UCSD-AML1 (cell line): ENCODE measurements at regions not wholly inside any gene's neighbourhood (a gene's known extent, or its start where the extent isn't known, plus 50 kb on each side); places are given as distances from the start of the nearest gene placed in this dataset.
"Not testable (repeated sequence)": the region's sequence is repeated elsewhere in the genome, so short reads cannot be mapped to it uniquely, and the experiment has no call there.

ENCODE experiments used
- DNase-seq: peaks from one replicate; lab custom pipeline; 2025; ENCODE audit not compliant: unreplicated experiment; lab: John Stamatoyannopoulos, UW

- no peak for DNase-seq
These were observed 138.4 kb upstream of the IGFBP3 start for GRCh38 chr7:46059308-46060020.

DNA sequence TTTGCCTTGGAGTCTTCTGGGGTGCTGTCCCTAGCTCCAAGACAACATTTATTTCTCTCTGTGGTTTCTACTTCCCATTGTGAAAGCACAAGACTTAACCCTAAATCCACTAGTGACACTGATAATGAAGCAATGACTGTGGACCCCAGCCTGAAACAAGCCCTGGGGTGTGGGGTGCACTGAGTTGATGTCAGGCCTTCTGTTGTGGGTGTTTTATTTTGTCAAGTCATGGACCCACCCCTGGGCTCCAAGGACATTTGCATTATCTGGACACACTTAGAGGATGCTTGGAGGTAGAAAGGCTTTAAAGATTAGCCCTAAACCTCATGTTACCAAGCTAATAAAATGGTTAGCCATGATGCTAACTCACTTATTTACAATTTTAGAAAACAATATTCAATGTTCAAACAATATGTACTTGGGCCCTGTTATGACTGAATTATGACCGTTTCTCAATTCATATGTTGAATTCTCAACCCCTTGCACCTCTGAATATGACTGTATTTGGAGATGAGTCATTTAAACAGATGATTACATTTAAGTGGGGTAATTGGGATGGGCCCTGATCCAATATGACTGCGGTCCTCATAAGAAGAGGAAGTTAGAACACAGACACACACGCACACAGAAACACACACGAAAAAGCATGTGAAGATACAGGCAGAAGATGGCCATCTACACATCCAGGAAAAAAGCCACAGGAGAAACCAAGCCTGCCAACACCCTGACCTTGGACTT, 137.2 kb upstream of the IGFBP3 start:
- DNase-seq: no peak

DNA sequence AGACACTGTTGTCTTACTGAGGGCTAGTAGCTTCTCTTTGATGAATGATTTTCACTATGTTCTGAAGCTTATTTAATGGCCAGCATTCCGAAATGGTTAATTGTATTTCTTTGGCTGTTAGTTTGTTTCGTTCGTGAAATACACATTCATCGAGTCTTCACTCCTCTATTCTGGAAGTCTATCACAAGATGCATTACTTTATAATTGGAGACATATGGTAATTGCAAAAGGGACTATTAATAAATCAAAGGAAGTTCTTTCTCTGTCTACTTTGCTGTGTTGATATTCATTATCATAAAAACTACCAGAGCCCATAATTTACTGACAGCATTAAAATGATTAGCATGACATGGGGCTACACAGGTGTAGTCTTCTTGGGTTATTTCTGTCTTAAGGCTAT, 133.8 kb upstream of the IGFBP3 start:
- DNase-seq: no peak

DNA sequence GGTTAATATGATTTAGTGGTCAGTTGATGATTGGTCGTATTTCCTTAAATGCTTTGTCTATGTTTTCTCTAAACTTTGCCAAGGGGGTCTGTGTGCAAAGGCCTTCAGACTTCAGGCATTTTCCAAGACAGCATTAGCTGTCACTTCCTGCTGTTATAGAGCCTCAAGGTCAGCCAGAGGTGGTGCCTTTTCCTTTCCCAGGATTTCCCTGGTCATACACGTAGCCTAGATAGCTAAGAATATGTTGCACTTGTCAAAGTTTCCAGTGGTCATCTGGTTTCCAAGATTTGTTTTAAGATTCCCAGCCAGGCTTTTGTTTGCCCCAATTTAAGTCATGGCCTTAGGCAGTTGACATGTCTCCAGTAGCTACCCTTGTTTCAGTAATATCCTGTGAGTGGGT, 133.2 kb upstream of the IGFBP3 start:
- no peak for DNase-seq

DNA sequence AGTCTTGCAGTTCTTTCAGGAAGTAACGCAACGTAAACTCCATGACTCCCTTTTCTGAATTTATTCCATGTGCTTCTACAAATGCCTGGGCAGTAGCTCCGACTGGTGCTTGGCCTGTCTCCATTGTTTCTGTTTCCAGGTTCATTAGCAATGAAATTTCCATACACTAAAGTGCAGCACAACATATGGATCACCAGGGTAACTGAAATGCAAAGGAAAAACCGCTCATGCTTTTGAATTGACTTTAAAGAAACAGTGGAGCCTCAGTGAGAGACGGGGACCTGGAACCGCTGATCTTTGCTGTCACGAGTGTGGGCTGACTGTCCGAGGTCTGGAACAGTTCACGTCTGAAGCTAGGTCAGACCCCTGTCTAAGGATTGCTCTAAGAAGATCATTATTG, 126.5 kb upstream of the IGFBP3 start:
- DNase-seq: no peak

DNA sequence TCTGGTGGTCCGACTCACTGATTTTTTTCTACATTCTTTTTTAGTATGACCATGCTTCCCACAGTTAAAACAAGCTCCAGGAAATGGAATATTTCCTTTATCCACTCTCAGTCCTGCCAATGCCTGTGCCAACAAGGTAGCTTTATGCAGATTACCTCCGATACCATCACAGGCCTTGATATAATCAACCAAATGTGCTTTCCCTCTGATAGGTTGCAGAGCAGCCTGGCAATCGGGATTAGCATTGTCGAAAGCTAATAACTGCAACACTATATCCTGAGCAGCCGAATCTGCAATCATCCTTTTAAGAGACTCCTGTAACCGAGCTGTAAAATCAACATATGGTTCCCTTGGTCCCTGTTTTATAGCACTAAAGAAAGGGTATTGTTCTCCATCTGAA, 122.3 kb upstream of the IGFBP3 start:
- DNase-seq: not testable (repeated sequence)

DNA sequence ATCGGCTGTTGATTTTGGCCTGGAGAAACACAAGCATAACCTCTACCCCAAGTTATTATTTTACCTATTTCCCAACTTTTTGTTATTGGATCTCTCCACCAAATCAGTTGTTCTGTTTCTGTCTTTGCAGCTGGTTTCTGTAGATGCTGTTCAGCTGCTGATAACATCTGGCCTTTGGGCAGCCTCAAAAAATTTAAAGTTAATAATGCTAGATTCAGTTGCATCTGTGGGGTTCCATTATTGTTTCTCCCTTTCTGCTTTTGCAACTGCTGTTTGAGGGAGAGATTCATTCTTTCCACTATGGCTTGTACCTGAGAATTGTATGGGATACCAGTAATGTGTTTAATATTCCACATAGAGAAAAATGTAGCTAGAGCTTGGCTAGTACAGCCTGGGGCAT, 118.7 kb upstream of the IGFBP3 start:
- DNase-seq: not testable (repeated sequence)

DNA sequence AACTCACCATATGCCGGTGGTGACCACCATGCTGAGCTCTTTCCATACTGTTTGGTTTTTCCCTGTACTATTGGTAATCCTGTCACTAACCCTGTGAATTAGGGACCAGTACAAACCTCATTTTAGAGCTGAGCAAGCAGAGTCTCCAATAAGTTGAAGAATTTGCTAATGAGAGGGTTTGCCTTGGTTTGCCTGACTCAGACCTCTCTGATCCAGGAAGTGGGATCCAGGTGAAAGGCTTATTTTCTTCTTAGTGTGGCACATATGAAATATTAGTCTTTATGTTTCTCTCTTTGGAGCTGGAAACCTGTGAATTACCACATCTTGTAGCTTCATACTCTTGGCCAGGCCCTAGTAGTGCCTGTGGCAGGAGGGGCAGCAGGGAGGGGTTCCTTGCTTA, 114.1 kb upstream of the IGFBP3 start:
- no peak for DNase-seq

DNA sequence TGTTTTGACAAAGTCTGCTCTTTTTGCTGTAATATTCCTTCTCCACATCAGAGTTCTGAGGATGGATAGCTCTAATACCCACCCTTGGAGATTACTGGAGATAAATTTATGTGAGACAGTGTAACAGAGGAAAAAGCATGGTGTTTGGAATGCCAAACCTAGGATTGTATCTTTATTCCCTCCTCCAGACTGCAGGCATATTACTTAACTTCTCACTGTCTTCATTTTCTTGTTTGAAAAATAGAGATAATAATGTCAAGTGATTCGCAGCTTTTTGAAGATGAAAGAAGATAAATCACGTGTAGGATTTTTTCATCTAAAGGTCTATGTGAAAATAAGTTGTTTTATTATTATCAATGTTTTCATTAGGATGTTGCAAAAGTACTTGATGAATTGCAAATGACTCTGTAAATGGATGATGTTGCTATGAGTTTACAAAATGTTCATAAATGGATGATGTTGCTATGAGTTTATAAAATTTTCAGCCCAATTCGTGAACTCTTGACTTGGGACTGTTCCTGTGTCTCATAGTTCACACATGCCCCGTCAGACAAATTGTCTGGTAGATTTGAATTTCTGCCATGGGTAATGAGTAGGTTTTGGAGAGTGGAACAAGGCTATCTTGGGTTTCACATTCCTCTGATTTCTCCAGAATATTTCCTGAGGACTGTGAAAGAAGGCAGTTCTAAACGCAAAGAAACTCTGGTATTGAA, 113.1 kb upstream of the IGFBP3 start:
- DNase-seq: no peak

GRCh38 chr7:46033592-46033991, 112.5 kb upstream of the IGFBP3 start:
- no peak for DNase-seq

- DNase-seq: no peak
These were observed 111.9 kb upstream of the IGFBP3 start for GRCh38 chr7:46032942-46033341.

DNA sequence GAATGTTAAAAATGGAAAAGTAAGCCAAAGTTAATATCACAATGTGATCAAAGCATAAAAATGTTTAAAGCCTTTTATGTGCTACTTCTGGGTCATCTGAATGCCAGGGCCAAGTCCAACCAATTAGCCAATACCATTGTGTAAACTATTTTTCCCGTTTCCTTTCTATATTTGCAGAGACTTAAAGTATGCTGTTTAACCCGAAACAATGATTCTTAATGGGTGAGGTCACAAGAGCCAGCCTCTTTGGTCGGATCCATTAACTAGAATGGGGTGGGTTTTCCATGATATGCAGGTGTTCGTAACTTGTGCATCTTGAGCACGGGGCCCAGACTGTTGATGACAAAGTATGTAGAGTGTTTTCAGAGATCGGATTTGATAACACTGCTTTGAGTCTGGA, 111.3 kb upstream of the IGFBP3 start:
- no peak for DNase-seq

DNA sequence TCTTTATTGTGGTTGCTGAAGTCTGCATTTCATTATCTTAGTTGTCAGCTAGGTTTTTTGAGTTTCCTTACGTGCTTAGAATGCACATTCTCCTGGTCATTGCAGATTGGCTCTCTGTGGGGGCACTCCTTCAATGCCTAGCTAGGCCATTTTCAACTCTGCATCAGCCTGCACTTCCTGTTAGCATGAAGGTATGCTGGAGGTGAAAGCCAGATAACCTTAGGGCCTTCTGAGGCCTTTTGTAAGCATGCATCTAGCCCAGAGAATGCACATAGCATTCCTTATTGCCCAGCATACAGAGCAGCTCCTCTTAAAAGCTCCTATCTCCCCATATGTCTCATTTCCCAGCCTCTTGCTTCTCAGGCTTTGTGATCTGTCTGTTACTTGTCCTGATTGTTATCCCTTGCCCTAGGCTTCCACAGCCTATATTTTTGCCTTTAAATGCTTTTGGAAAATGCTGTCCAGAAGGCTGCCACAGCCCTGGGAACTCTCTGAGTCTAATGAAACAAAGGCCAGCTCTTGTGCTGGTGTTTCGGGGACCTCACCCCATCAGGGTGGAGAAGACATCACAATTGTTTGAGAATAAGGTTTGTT, 108.1 kb upstream of the IGFBP3 start:
- DNase-seq: no peak

DNA sequence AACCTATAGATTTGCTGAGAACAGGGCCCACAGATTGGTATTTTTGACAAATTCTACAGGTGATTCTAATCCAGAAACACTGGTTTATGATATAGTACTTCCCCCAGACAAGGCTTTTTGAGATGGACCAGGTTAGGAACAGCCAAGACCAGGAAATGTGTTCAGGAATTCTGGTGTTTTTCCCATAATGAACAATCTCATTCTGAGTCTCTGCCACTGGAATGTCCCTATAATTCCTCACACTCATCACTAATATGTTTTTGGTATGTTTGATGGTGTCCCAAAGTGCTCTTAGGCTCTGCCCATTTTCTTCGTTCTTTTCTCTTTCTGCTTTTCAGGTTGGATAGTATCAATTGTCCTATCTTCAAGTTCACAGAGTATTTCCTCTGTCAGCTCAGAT, 107.2 kb upstream of the IGFBP3 start:
- no peak for DNase-seq

DNA sequence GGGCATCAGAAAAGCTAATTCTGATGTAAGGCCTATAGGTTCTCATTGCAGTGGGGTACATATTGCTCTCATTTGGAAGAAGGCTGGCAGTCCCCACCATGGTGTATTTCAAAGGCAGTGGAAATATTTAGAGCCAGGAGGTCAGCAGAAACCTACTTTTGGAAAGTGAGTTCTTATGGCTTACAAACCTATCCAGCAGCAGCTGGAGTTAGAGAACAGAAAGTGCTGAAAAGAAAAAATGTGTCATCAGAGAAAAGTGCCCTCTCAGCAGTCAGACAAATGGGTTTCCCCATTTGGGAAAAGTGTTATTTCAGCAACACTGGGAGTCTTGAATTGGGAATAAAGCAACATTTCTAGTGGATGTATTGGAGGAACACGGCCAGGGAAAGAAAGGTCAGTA, 105.7 kb upstream of the IGFBP3 start:
- no peak for DNase-seq

DNA sequence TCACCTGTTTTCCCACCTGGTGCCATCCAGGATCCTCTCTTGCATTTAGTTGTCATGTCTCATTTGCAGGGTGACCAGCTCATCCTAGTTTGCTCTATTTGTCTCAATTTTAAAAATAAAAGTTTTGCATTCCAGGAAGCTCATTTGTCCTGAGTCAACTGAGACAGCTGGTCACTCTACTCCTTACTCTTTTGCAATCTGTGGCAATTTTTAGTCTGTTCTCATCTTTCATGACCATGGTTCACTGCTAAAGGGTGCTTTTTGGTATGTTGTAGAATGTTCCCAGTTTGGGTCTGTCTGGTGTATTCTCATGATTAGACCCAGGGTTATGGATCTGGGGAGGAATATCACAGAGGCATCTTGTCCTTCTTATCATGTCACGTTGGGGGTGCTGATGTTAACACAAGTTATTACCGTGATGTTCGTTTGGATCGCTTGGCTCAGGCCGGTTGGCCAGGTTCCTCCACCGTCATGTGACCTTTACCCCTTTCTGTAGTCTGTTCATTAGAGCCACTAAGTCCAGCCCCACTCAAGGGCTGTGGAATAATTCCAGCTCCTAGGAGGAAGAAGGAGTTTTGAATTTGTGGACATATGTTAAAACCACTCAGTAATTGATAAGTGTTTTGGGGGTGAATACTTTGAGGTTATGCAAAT, 103.3 kb upstream of the IGFBP3 start:
- no peak for DNase-seq

DNA sequence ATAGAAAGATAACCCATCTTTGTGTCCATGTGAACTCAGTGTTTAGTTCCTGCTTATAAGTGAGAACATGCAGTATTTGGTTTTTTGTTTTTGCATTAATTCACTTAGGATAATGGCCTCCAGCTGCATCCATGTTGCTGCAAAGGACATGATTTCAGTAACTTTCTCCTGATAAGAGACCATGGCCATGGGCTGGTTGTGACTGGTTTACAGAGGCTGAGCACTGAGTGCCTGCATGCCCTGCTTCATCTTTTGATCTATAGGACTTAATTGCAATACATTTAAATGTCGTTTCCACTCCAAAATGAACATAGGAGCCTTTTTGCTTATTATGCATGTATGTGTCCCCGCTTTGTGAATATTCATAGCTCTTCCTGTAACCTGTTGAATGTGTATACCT, 101.3 kb upstream of the IGFBP3 start:
- no peak for DNase-seq

- DNase-seq: no peak
These were observed 94.2 kb upstream of the IGFBP3 start for GRCh38 chr7:46015107-46015868.

- DNase-seq: no peak
These were observed 90.4 kb upstream of the IGFBP3 start for GRCh38 chr7:46011501-46011900.

DNA sequence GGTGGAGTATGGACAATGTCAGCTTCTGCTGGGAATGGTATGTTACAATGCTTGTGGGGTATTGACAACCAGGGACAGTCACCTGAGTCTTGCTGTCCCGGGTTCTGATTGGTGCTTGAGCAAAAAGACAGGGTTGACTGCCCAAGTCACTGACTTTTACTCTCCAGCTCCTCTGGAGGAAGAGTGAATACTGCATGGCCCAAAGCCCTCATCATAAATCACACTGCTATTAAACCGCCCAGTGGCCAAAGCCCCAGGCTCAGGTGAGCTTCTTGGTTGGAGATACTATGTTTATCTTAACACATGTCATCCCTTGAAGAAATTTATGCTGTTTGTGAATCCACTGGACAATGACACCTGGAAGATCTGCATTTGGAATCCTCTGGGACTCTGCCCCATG, 90.0 kb upstream of the IGFBP3 start:
- DNase-seq: no peak

- no peak for DNase-seq
These were observed 88.1 kb upstream of the IGFBP3 start for GRCh38 chr7:46009211-46009610.
